GM19328 (cell line): ENCODE measurements at regions not wholly inside any gene's neighbourhood (a gene's known extent, or its start where the extent isn't known, plus 50 kb on each side); places are given as distances from the start of the nearest gene placed in this dataset.

Source experiments
- ATAC-seq: cut with Tn5 transposase; IDR thresholded peaks from one replicate; pipeline ENCODE4 v1.9.1; 2021; ENCODE audit warnings: mild to moderate bottlenecking, moderate library complexity; ENCODE audit not compliant: unreplicated experiment

- no peak for ATAC-seq
These were observed 958.4 kb downstream of the TYW1 start for GRCh38 chr7:67955061-67955460.

- ATAC-seq = no peak
These were observed 966.2 kb downstream of the TYW1 start for GRCh38 chr7:67962863-67963262.

DNA sequence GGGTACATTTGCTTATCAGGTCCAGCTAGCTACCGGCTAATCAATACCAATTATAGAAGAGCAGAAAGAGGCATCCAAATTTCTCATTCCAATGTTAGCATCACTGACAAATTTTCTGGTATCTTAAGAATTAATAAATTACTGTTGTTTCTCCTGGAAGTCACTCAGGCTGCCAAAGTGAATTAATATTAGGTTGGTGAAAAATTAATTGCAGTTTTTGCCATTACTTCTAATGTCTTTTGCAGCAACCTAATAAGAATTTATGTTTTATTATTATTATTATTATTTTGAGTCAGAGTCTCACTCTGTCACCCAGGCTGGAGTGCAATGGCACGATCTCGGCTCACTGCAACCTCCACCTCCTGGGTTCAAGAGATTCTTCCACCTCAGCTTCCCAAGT, 979.9 kb downstream of the TYW1 start:
- no peak for ATAC-seq

DNA sequence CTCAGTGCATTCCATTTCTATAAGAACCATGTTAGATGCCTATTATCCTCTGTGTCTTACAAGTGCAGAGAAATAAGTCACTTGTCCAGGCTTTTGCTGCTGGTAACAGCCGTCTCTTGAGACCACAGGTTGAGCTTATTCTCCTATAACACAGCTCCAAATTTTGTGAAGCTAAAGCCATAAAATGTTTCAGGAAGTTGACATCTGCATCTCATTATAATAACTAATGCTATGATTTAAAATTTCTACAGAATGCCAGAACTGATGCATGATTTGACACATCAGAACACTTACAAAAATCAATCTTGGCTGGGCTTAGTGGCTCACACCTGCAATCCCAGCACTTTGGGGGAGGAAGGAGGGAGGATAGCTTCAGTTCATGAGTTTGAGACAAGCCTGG, 986.9 kb downstream of the TYW1 start:
- no peak for ATAC-seq

GRCh38 chr7:67984326-67984725, 987.7 kb downstream of the TYW1 start:
- ATAC-seq = no peak

- no peak for ATAC-seq
These were observed 992.5 kb downstream of the TYW1 start for GRCh38 chr7:67989142-67989541.

GRCh38 chr7:67990003-67990402, 993.4 kb downstream of the TYW1 start:
- ATAC-seq = no peak

DNA sequence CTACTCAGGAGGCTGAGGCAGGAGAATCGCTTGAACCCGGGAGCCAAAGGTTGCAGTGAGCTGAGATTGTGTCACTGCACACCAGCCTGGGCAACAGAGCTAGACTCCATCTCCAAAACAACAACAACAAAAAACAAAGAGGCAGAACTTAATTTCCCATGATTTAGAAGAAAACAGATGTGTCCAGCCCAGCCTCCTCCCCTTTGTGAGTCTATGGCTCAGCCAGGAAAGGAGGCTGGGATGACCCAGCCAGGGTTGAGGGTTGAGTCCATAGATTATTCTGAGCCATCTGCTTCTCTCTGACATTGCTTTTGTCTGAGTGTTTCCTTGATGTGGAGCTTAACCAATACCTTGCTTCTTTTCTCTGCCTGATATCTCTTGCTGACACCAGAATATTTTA, 994.1 kb downstream of the TYW1 start:
- ATAC-seq = no peak

GRCh38 chr7:67992287-67992686, 995.7 kb downstream of the TYW1 start:
- ATAC-seq = no peak

- no peak for ATAC-seq
These were observed 1009.4 kb downstream of the TYW1 start for GRCh38 chr7:68005992-68006391.

- no peak for ATAC-seq
These were observed 1010.0 kb downstream of the TYW1 start for GRCh38 chr7:68006619-68007018.

- no peak for ATAC-seq
These were observed 1013.1 kb downstream of the TYW1 start for GRCh38 chr7:68009716-68010115.

- no peak for ATAC-seq
These were observed 1017.6 kb downstream of the TYW1 start for GRCh38 chr7:68014031-68014736.

GRCh38 chr7:68015122-68015977, 1018.7 kb downstream of the TYW1 start:
- no peak for ATAC-seq

GRCh38 chr7:68015978-68016532, 1019.4 kb downstream of the TYW1 start:
- ATAC-seq = no peak

DNA sequence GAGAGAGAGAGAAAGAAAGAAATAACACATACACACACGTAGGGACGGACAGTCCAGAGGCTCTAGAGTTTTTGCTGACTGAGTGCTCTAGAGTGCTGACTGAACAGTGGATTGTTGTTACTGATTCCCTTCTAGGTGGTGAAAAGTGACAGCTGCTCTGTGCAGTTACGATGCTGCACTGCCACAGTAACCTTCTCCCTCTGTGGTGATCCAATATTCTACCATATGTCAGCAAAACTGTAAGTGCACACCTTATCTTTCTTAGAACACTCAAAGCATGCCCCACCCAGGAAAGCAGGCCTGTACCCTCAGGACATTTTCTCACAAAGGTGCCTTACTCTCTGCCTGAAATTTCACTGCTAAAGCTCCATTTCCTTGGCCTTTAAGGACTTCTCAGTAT, 1023.5 kb downstream of the TYW1 start:
- no peak for ATAC-seq

DNA sequence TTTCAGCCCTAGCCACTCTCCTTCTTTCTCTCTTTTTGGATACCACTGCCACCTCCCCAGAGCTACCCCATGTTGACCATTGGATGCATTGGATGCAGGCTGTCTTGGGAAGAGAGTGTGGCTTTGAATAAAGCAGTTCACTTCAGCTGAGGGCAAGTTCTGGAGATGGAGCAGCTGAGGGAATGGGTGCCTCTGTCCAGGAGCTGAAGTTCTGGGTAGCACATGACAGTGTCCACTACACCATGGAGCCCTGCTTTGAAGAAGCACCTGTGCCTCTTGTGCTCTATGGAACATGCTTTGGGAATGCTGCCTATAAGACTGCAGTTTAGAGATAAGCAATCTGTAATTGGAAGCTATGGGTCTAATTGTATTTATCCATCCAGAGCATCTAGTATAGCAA, 1028.7 kb downstream of the TYW1 start:
- no peak for ATAC-seq

GRCh38 chr7:68030530-68030929, 1033.9 kb downstream of the TYW1 start:
- ATAC-seq = no peak

- ATAC-seq = no peak
These were observed 1034.7 kb downstream of the TYW1 start for GRCh38 chr7:68031180-68031943.

GRCh38 chr7:68038621-68039314, 1042.1 kb downstream of the TYW1 start:
- ATAC-seq = no peak

- ATAC-seq = no peak
These were observed 1044.9 kb downstream of the TYW1 start for GRCh38 chr7:68041554-68041953.
